ENCODE measurements at regions not wholly inside any gene's neighbourhood (a gene's known extent, or its start where the extent isn't known, plus 50 kb on each side); places are given as distances from the start of the nearest gene placed in this dataset.
"Not testable (repeated sequence)": the region's sequence is repeated elsewhere in the genome, so short reads cannot be mapped to it uniquely, and the experiment has no call there.

DNA sequence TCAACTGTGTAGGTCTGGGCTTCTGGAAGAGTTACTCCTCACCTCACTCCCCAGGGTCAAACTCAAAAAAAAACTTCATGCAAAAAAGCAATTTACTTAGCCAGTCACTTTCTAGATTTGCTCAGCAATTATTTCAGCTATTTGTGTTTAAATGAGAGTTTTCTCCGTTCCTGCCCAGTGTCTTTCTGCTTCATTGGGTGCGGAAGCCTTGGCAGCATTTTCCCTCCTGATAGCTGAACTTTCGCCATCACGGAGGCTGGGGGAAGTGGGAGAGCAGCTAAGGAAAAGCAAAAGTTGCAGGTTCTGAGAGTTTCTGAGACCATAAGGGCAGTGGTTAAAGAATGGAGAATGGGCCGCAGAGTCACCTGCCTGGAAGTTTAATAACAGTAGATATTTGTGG is 287.1 kb upstream of the DYNLRB2 start:
- H3K27ac ChIP-seq (ENCODE audit: low read depth, low read length) = no peak overlapping the region
- H3K9ac ChIP-seq (ENCODE audit: low read depth in 1 of 3, low read length in 3 of 3) = no peak overlapping the region
- H3K4me3 ChIP-seq (ENCODE audit: low read length in 3 of 3) = no peak overlapping the region
- H3K9me3 ChIP-seq (ENCODE audit: control insufficient read depth in 3 of 3, low read length in 3 of 3) = no peaks in the 10 kb centered on the region
- no peaks in the 10 kb centered on the region for H3K27me3 ChIP-seq (ENCODE audit: control insufficient read depth in 3 of 3, insufficient read depth in 3 of 3, low read length in 3 of 3)
- no peaks in the 10 kb centered on the region for H3K4me1 ChIP-seq (ENCODE audit: control insufficient read depth in 3 of 3, insufficient read depth in 3 of 3, low read length in 3 of 3)
- no peaks in the 10 kb centered on the region for H3K36me3 ChIP-seq (ENCODE audit: control insufficient read depth in 3 of 3, insufficient read depth in 3 of 3, low read length in 3 of 3)

GRCh38 chr16:80250381-80250780 is 290.4 kb upstream of the DYNLRB2 start:
- Histone ChIP-seq H3K36me3 (ENCODE audit: control insufficient read depth in 3 of 3, insufficient read depth in 3 of 3, low read length in 3 of 3) (no peaks in the 10 kb centered on the region), H3K9ac (ENCODE audit: low read depth in 1 of 3, low read length in 3 of 3) (no peak overlapping the region), H3K27me3 (ENCODE audit: control insufficient read depth in 3 of 3, insufficient read depth in 3 of 3, low read length in 3 of 3) (no peaks in the 10 kb centered on the region), H3K4me1 (ENCODE audit: control insufficient read depth in 3 of 3, insufficient read depth in 3 of 3, low read length in 3 of 3) (no peaks in the 10 kb centered on the region), H3K27ac (ENCODE audit: low read depth, low read length) (no peak overlapping the region), H3K4me3 (ENCODE audit: low read length in 3 of 3) (no peak overlapping the region), H3K9me3 (ENCODE audit: control insufficient read depth in 3 of 3, low read length in 3 of 3) (no peaks in the 10 kb centered on the region)

DNA sequence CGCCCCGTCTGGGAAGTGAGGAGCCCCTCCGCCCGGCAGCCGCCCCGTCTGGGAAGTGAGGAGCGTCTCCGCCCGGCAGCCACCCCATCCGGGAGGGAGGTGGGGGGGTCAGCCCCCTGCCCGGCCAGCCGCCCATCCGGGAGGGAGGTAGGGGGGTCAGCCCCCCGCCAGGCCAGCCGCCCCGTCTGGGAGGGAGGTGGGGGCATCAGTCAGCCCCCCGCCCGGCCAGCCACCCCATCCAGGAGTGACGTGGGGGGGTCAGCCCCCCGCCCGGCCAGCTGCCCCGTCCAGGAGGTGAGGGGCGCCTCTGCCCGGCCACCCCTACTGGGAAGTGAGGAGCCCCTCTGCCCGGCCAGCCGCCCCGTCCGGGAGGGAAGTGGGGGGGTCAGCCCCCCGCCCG is 297.5 kb upstream of the DYNLRB2 start:
- H3K4me1 ChIP-seq (ENCODE audit: control insufficient read depth in 3 of 3, insufficient read depth in 3 of 3, low read length in 3 of 3); H3K27me3 ChIP-seq (ENCODE audit: control insufficient read depth in 3 of 3, insufficient read depth in 3 of 3, low read length in 3 of 3): not testable (repeated sequence)

GRCh38 chr16:80242279-80242678 is 298.5 kb upstream of the DYNLRB2 start:
- not testable (repeated sequence) for H3K4me1 ChIP-seq (ENCODE audit: control insufficient read depth in 3 of 3, insufficient read depth in 3 of 3, low read length in 3 of 3); H3K9me3 ChIP-seq (ENCODE audit: control insufficient read depth in 3 of 3, low read length in 3 of 3); H3K9ac ChIP-seq (ENCODE audit: low read depth in 1 of 3, low read length in 3 of 3); H3K36me3 ChIP-seq (ENCODE audit: control insufficient read depth in 3 of 3, insufficient read depth in 3 of 3, low read length in 3 of 3); H3K27me3 ChIP-seq (ENCODE audit: control insufficient read depth in 3 of 3, insufficient read depth in 3 of 3, low read length in 3 of 3); H3K27ac ChIP-seq (ENCODE audit: low read depth, low read length); H3K4me3 ChIP-seq (ENCODE audit: low read length in 3 of 3)

More for the DNA sequence above, 297.5 kb upstream of the DYNLRB2 start:
- not testable (repeated sequence) for H3K9ac ChIP-seq (ENCODE audit: low read depth in 1 of 3, low read length in 3 of 3); H3K9me3 ChIP-seq (ENCODE audit: control insufficient read depth in 3 of 3, low read length in 3 of 3); H3K4me3 ChIP-seq (ENCODE audit: low read length in 3 of 3); H3K36me3 ChIP-seq (ENCODE audit: control insufficient read depth in 3 of 3, insufficient read depth in 3 of 3, low read length in 3 of 3); H3K27ac ChIP-seq (ENCODE audit: low read depth, low read length)

DNA sequence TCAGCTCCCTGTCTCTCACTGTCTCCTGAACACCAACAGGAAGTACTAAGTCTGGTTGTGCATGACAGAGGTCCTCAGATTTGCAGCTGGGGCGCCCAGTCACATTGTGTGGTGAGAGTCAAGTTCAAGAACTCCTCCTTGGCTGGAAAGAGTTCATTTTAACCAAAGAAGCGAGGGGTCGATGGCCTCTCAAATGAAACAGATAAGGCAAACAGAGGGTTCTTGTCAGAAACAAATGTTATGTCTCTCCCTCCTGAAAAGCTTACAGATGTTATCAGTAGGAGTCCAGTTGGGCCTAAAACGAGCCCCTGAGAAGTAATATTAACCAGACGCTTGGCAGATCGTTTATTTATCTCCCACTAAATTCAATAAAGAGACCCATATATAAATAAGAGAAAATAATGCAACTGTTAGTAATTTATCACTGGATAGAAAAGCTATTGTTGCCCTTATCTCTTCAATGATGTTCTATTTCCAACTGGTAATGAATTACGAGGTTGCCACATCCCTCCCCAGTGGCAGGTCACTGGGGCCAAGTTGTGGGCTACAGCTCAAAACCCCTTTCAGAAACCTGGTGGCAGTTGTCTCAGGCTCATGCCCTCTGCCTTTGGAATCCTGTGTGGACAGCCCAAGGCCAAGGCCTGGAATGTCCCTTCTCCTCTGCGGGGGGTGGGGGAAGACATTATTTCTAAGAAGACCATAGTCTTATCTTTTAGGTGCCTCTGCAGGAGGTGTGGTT is 307.5 kb upstream of the DYNLRB2 start:
- Histone ChIP-seq H3K4me1 (ENCODE audit: control insufficient read depth in 3 of 3, insufficient read depth in 3 of 3, low read length in 3 of 3) (no peaks in the 10 kb centered on the region), H3K9me3 (ENCODE audit: control insufficient read depth in 3 of 3, low read length in 3 of 3) (no peaks in the 10 kb centered on the region), H3K27ac (ENCODE audit: low read depth, low read length) (no peak overlapping the region), H3K36me3 (ENCODE audit: control insufficient read depth in 3 of 3, insufficient read depth in 3 of 3, low read length in 3 of 3) (no peaks in the 10 kb centered on the region), H3K4me3 (ENCODE audit: low read length in 3 of 3) (no peak overlapping the region), H3K27me3 (ENCODE audit: control insufficient read depth in 3 of 3, insufficient read depth in 3 of 3, low read length in 3 of 3) (no peaks in the 10 kb centered on the region), H3K9ac (ENCODE audit: low read depth in 1 of 3, low read length in 3 of 3) (no peak overlapping the region)

DNA sequence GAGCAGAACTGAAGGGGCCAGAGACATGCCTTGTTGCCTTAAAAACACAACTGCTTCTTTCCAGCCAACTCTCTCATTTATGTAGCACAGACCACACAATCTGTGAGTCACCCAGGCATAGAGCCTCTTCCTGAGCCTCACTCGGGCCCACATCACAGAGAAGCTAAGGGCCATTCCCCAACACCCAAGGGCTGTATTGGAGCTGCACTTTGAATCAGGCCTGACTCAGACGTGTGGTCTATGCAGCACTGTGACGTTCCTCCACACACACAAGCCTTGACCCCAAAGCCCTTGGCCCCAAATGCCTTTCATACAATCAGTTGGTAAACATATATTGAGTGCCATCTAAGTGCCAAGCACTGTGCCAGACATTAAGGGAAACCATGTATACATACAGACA is 308.9 kb upstream of the DYNLRB2 start:
- H3K27me3 ChIP-seq (ENCODE audit: control insufficient read depth in 3 of 3, insufficient read depth in 3 of 3, low read length in 3 of 3) = no peaks in the 10 kb centered on the region
- H3K36me3 ChIP-seq (ENCODE audit: control insufficient read depth in 3 of 3, insufficient read depth in 3 of 3, low read length in 3 of 3) = no peaks in the 10 kb centered on the region
- no peak overlapping the region for H3K4me3 ChIP-seq (ENCODE audit: low read length in 3 of 3)
- no peak overlapping the region for H3K9ac ChIP-seq (ENCODE audit: low read depth in 1 of 3, low read length in 3 of 3)
- H3K27ac ChIP-seq (ENCODE audit: low read depth, low read length) = no peak overlapping the region
- no peaks in the 10 kb centered on the region for H3K9me3 ChIP-seq (ENCODE audit: control insufficient read depth in 3 of 3, low read length in 3 of 3)
- H3K4me1 ChIP-seq (ENCODE audit: control insufficient read depth in 3 of 3, insufficient read depth in 3 of 3, low read length in 3 of 3) = no peaks in the 10 kb centered on the region

DNA sequence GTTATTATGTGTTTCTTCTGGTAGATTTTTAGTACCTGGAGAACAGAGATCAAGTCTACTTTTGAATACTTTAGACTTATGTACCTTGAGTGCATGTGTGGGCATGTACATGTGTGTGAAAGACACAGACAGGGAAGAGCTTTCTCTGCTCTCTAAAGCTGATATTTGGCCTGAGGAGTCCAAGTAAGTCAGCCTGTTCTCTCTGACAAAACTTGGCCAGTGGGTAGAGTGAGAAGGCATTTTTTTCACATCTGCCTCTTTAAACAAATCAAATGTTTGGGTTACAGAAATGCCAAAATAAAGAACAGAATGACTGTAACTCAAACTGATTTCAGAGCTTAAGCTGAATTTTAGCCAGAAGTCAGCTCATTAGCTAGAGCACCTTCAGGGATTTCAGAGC is 309.7 kb upstream of the DYNLRB2 start:
- peaks cover 0 to 2% (median 2%) of the 10 kb centered on the region in 3 donors for H3K9me3 ChIP-seq (ENCODE audit: control insufficient read depth in 3 of 3, low read length in 3 of 3)
- H3K4me3 ChIP-seq (ENCODE audit: low read length in 3 of 3) = no peak overlapping the region
- H3K36me3 ChIP-seq (ENCODE audit: control insufficient read depth in 3 of 3, insufficient read depth in 3 of 3, low read length in 3 of 3) = no peaks in the 10 kb centered on the region
- no peak overlapping the region for H3K27ac ChIP-seq (ENCODE audit: low read depth, low read length)
- no peaks in the 10 kb centered on the region for H3K27me3 ChIP-seq (ENCODE audit: control insufficient read depth in 3 of 3, insufficient read depth in 3 of 3, low read length in 3 of 3)
- no peaks in the 10 kb centered on the region for H3K4me1 ChIP-seq (ENCODE audit: control insufficient read depth in 3 of 3, insufficient read depth in 3 of 3, low read length in 3 of 3)
- H3K9ac ChIP-seq (ENCODE audit: low read depth in 1 of 3, low read length in 3 of 3) = no peak overlapping the region

DNA sequence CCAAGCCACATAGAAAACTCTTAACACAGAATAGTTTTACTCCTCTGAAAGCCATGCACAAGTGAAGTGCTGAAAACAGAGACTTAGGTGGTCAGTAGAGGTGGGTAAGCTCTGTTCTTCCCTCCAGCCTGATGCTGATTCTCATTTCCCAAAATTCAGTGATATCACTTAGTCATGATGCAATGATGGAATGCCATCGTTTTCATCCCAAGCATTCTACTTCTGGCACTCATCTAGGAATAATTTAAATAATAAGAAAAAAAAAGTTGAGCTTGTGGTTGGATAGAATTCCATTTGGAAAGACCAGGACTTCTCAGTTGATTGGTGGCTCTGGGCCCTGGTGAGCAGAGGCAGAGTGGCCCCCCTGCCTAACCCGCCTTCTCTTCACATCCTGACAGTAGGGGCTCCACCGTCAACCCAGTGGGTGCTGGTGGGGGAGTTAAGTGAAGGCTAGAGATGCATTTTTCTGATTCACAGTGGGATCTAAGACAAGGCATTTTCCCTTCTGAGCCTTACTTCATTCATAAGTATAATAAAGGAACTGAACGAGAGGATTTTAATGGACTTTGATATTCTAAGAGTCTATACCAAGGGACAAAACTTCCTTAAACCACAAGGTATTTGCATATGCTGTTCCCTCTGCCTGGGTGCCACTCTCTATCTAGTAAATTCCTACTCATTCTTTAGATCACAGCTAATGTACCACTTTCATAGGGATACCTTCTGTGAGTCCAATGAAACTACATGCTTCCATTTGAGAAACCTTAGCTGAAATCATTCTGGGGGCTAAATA is 310.3 kb upstream of the DYNLRB2 start:
- no peaks in the 10 kb centered on the region for H3K4me1 ChIP-seq (ENCODE audit: control insufficient read depth in 3 of 3, insufficient read depth in 3 of 3, low read length in 3 of 3)
- no peaks in the 10 kb centered on the region for H3K27me3 ChIP-seq (ENCODE audit: control insufficient read depth in 3 of 3, insufficient read depth in 3 of 3, low read length in 3 of 3)
- no peak overlapping the region for H3K27ac ChIP-seq (ENCODE audit: low read depth, low read length)
- H3K9ac ChIP-seq (ENCODE audit: low read depth in 1 of 3, low read length in 3 of 3) = no peak overlapping the region
- no peaks in the 10 kb centered on the region for H3K36me3 ChIP-seq (ENCODE audit: control insufficient read depth in 3 of 3, insufficient read depth in 3 of 3, low read length in 3 of 3)
- H3K9me3 ChIP-seq (ENCODE audit: control insufficient read depth in 3 of 3, low read length in 3 of 3) = peaks cover 0 to 4% (median 3%) of the 10 kb centered on the region in 3 donors
- no peak overlapping the region for H3K4me3 ChIP-seq (ENCODE audit: low read length in 3 of 3)

GRCh38 chr16:80226499-80226898 is 314.3 kb upstream of the DYNLRB2 start:
- no peak overlapping the region for H3K9ac ChIP-seq (ENCODE audit: low read depth in 1 of 3, low read length in 3 of 3)
- peaks cover 0 to 4% (median 3%) of the 10 kb centered on the region in 3 donors for H3K9me3 ChIP-seq (ENCODE audit: control insufficient read depth in 3 of 3, low read length in 3 of 3)
- no peak overlapping the region for H3K27ac ChIP-seq (ENCODE audit: low read depth, low read length)
- no peaks in the 10 kb centered on the region for H3K27me3 ChIP-seq (ENCODE audit: control insufficient read depth in 3 of 3, insufficient read depth in 3 of 3, low read length in 3 of 3)
- H3K4me1 ChIP-seq (ENCODE audit: control insufficient read depth in 3 of 3, insufficient read depth in 3 of 3, low read length in 3 of 3) = no peaks in the 10 kb centered on the region
- H3K4me3 ChIP-seq (ENCODE audit: low read length in 3 of 3) = no peak overlapping the region
- H3K36me3 ChIP-seq (ENCODE audit: control insufficient read depth in 3 of 3, insufficient read depth in 3 of 3, low read length in 3 of 3) = no peaks in the 10 kb centered on the region

- no peaks in the 10 kb centered on the region for H3K27me3 ChIP-seq (ENCODE audit: control insufficient read depth in 3 of 3, insufficient read depth in 3 of 3, low read length in 3 of 3)
- no peaks in the 10 kb centered on the region for H3K9me3 ChIP-seq (ENCODE audit: control insufficient read depth in 3 of 3, low read length in 3 of 3)
- H3K36me3 ChIP-seq (ENCODE audit: control insufficient read depth in 3 of 3, insufficient read depth in 3 of 3, low read length in 3 of 3) = no peaks in the 10 kb centered on the region
- H3K4me3 ChIP-seq (ENCODE audit: low read length in 3 of 3) = no peak overlapping the region
- H3K4me1 ChIP-seq (ENCODE audit: control insufficient read depth in 3 of 3, insufficient read depth in 3 of 3, low read length in 3 of 3) = peaks cover 0 to 3% (median 0%) of the 10 kb centered on the region in 3 donors
- H3K27ac ChIP-seq (ENCODE audit: low read depth, low read length) = no peak overlapping the region
- no peak overlapping the region for H3K9ac ChIP-seq (ENCODE audit: low read depth in 1 of 3, low read length in 3 of 3)
Observed at GRCh38 chr16:80210787-80211186, 330.0 kb upstream of the DYNLRB2 start.
